Epidermal melanocyte (primary cell): ENCODE measurements at regions not wholly inside any gene's neighbourhood (a gene's known extent, or its start where the extent isn't known, plus 50 kb on each side); places are given as distances from the start of the nearest gene placed in this dataset.

ENCODE experiments used
- DNase-seq: peaks from one replicate; pipeline ENCODE4 v3.0.0; 2011; ENCODE audit warnings: low spot score; ENCODE audit not compliant: insufficient read length

GRCh38 chr1:81230983-81231728 lies 569.6 kb upstream of the ADGRL2 start:
- DNase-seq, result no peak

GRCh38 chr1:81228926-81229325 lies 571.8 kb upstream of the ADGRL2 start:
- DNase-seq, result no peak

GRCh38 chr1:81226603-81226928 lies 574.2 kb upstream of the ADGRL2 start:
- no peak for DNase-seq

DNA sequence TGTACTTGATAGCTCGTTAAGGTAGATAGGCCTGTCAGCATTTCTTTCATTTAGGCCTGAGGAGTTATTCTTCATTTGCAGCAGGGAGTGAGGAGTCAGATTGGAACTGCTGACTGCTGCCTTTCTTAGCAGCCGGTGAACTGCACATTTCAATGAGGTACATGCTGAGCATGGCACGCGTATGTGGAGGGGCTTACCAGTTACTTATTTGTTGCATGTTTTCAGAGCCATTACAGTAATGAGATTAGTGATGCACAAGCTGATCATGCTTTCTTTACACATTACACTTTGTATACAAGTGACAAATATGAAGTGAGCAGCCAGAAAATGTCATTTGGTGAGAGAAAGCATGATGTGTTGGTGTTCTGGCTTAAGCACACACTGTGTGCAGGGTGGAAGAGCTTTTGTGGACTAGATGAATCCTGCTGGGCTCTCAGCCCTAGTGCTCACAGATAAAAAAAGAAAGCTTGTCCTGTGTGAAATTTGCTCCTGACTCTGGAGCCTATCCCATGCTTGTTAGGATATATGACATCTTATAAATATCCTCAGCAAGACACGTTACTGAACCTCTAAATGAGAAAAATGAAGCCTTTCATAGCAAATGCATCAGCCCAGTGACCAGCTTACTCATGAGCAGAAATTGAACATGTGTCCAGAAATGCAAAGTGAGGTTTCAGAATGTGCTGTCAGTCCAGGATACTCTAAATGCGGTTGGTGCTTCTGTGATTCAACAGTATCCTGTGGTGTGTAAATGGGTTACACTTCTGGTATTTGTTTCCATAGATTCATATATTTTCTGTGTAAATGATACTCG lies 574.7 kb upstream of the ADGRL2 start:
- DNase-seq, result no peak

DNA sequence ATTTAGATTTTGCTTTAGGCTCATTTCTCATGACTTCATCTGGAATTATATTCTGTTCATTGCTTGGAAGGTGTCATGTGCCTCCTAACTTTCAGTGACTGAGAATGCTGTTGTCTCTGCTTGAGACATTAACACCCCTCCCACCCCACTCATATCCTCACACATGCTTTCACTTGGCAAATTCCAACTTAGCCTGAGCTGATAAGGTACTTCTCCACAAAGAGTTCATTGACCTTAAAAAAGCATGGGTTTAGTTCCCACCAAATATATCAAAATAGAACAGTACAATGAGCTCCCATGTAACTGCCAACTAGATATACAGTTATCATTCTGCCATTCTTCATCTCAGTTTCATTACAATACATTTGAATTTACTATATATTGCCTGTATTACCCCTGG lies 576.5 kb upstream of the ADGRL2 start:
- DNase-seq, result no peak

GRCh38 chr1:81221564-81221963 lies 579.2 kb upstream of the ADGRL2 start:
- no peak for DNase-seq

DNA sequence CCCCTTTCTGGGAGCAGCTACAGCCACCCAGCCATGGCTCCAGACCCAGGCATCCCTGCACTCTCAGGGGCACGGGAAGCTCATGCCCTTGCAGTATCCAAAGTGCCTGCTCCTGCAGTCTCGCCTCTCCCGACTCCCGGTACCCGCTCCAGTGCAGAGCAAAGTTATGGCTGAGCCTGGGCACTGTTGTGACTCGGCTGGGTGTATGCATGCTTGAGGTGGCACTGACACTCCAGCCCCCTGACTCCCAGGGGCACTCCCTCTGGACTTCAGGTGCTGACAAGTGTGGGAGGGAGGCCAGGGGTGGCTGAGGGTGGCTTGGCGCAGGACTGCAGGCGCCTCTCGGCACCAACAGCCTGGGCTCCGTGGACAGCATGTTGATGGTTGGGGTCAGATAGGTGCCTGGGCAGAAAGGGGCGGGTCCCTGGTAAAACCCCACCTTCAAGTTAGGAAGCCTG lies 580.1 kb upstream of the ADGRL2 start:
- DNase-seq, result no peak

DNA sequence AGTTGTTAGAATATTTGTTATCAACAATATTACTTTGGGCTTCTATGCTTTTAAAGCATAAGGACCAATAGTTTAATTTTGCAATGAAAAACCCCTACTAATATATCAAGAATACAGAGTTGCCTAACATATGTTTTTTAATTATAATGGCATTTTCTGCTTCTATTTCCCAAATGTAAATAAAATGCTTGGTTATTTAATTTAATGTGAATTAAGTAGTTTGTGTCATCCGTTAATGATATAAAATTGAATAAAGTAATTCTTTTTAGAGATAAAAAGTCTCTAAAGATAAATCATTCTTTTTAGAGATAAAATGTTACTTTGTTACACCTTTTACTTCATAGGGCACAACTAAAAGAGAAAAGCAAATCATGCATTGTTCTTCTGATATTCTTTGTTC lies 583.7 kb upstream of the ADGRL2 start:
- DNase-seq, result no peak

DNA sequence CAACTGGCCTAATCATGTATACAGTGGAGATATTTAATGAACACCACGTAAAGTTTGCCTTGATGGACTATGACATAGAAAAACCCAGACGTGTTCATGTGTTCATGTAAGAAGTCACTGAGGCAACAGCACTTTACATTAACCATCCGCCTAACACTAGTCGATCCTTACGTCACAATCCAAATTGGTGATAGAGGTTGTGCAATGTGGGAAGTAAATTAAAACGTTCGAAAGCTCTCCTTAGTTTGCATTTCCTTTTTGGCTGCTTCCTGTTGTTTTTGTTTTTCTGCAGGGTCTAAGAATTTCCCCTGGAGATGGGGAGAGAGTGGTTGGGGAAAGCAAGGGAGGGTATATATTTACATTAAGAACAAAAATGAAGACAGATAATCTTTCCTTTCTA lies 587.5 kb upstream of the ADGRL2 start:
- no peak for DNase-seq

DNA sequence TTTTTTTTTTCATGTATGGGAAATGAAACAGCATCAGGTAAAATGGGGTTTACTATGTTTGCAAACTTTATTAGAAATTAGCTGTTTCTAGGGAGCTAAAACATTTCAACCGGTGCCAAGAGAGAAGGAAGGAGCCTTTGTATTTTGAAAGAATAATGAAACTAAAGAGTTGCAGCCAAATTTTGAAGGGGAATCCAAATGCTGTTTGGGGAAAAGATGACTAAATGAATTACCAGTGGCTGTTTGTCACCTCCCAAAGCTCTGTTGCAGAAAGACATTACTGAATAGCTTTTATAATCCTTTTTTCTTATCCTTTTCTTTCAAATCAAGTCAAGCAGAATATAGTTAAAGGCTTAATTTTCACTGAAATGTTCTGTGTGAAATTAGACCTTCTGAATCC lies 591.3 kb upstream of the ADGRL2 start:
- no peak for DNase-seq

DNA sequence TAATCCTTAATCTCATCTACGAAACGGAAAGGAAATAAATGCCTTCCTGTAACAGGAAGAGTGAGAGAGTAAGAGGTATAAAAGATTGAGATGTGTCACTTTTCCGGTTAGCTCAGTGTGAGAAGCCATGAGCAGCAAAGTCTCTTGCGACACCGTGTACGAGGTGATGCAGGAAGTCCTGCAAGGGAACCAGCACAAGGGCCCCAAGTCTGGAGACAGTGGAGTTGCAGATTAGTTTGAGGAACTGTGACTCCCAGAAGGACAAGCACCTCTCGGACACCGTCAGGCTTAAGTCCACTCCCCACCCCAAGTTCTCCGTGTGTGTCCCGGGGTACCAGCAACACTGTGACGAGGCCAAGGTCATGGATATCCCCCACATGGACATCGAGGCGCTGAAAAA lies 592.3 kb upstream of the ADGRL2 start:
- DNase-seq, result no peak

GRCh38 chr1:81205956-81206355 lies 594.8 kb upstream of the ADGRL2 start:
- no peak for DNase-seq

- DNase-seq, result no peak
Observed at GRCh38 chr1:81201779-81202178, 599.0 kb upstream of the ADGRL2 start.

DNA sequence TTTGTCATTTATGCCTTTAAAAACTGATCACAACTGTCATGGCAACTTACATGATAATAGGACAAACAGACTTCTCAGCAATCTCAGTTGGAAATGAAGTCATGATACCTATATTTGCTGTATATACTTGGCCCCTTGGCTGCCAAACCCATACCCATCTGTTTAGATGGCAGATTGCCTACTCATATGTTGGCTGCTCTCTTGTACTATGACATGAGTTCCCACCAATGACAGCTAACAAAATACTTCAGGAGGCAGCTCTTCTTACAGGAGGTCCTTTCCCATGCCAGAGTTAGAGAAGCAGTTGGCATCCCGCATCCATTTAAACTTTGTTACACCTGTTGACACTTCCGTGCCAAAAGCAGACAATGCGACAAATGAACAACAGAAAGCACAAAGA lies 603.1 kb upstream of the ADGRL2 start:
- no peak for DNase-seq

- no peak for DNase-seq
Observed at GRCh38 chr1:81192647-81193642, 607.8 kb upstream of the ADGRL2 start.

DNA sequence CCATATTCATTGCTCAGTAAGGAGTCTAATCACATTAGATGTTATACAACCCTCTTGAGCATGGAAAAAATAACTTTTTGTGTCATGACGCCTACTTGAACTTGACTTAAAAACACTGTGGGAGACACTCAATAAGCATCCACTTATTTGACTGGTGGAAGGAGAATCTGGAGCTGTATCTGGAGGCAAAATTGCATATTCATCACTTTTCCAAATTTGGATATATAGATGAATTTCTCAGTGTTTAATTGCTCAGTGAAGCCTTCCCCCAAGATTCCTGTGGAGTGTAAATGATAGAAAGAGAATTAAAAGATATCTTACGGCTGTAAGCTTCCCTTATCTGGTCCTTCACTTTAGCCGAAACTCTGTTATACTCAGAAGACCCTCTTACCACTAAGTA lies 610.7 kb upstream of the ADGRL2 start:
- no peak for DNase-seq

DNA sequence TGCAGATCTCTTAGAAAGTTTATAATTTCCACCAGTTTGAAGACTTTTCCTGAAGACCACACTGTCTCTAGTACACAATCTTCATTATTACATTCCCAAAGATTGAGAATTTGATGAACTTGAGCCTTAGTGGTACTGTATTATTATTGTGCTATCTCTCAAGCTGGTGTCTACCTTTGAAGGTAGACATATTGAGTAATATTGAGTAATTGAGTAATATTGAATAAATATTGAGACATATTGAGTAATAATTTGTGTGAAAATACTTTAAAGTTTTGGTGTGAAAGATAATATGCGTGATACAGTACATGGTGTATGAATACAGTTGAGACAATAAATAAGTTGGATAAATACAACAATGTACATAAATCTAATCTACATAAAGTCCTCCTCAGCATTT lies 613.1 kb upstream of the ADGRL2 start:
- no peak for DNase-seq

GRCh38 chr1:81186261-81186660 lies 614.5 kb upstream of the ADGRL2 start:
- no peak for DNase-seq

DNA sequence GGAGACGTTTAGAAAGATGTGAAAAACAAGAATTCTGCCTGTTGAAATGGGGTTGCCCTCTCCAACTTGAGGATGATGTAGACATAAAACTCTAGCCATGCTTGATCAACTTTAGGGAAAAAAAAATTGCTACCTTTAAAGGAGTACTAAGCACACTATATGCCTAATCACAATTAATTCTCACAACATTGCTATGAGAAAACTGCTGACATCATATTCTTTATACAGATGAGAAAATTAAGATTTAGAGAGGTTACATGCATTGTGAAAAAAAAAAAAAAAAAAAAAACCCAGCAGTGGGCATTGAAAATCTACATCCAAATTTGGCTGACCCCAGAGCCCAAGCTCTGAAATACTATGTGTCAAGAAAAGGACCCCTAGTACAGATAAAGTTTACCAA lies 617.2 kb upstream of the ADGRL2 start:
- DNase-seq, result no peak

- no peak for DNase-seq
Observed at GRCh38 chr1:81183051-81183450, 617.7 kb upstream of the ADGRL2 start.

DNA sequence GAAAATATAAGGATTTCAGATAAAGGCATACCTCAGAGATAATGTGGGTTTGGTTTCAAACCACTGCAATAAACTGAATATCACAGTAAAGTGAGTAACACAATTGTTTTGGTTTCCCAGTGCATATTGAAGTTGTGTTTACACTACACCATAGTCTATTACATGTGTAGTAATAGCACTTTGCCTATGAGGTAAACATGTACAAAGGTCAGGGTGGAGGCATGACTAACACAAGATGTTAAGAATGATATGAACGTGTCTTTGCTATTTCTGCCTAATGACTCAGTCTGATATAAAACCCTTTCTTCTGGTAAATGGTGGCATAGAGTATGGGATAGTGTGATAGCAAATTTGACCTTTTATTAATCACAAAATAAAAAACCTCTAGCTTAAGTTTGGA lies 621.5 kb upstream of the ADGRL2 start:
- no peak for DNase-seq
